ENCODE measurements at regions not wholly inside any gene's neighbourhood (a gene's known extent, or its start where the extent isn't known, plus 50 kb on each side); places are given as distances from the start of the nearest gene placed in this dataset.
A peak's percentile ranks its signal among the peaks of the same experiment; 100 is the strongest.

DNA sequence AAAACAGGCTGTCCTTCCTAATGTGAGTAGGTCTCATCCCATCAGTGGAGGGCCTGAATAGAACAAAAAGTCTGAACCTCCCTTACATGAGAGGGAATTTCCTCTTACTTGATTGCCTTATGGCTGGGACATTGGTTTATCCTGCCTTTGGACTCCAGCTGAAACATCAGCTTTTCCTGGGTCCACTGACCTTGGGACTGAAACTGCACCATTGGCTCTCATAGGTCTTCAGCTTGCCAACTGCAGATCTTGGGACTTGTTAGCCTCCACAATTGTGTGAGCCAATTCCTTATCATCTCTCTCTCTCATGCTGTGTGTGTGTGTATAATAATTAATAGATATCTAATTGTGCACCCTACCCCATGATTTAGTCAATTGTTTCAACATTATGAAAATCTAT lies 375.3 kb upstream of the DDI1 start:
- no peaks in the 10 kb centered on the region for H3K4me1 ChIP-seq (ENCODE audit: control insufficient read depth, insufficient read depth, low read length, unreplicated experiment)
- no peak overlapping the region for H3K4me3 ChIP-seq (ENCODE audit: low read depth, low read length)
- H3K79me2 ChIP-seq (ENCODE audit: control insufficient read depth, insufficient read depth, low read length, unreplicated experiment): no peaks in the 10 kb centered on the region

DNA sequence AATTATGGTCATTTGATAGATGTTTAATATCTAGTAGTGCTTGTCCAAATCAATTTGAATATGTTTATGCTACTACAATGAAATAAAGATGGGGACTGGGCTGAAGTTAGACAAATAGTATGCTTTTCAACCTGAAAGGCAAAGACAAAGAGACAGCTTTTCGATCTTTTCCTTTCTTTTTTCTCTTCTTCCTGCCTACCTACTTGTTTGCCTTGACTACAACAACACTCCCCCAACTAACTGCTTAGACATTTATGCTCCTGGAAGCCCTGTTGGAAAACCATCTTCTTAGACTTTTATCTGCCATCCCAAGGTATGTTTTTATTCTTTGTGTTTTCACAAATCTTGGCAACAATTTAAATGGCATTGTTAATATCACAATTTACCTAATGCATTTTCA lies 374.4 kb upstream of the DDI1 start:
- Histone ChIP-seq H3K4me3 (ENCODE audit: low read depth, low read length) (no peak overlapping the region), H3K27ac (ENCODE audit: low read depth, low read length) (no peak overlapping the region), H2AFZ (ENCODE audit: low read length, unreplicated experiment) (no peak overlapping the region), H3K79me2 (ENCODE audit: control insufficient read depth, insufficient read depth, low read length, unreplicated experiment) (no peaks in the 10 kb centered on the region), H3K27me3 (ENCODE audit: insufficient read depth, low read length) (no peaks in the 10 kb centered on the region), H3K36me3 (ENCODE audit: insufficient read depth, low read length) (no peaks in the 10 kb centered on the region), H3K4me1 (ENCODE audit: control insufficient read depth, insufficient read depth, low read length, unreplicated experiment) (no peaks in the 10 kb centered on the region)

More for the DNA sequence above, 375.3 kb upstream of the DDI1 start:
- Histone ChIP-seq H3K27ac (ENCODE audit: low read depth, low read length) (no peak overlapping the region), H3K27me3 (ENCODE audit: insufficient read depth, low read length) (no peaks in the 10 kb centered on the region), H2AFZ (ENCODE audit: low read length, unreplicated experiment) (no peak overlapping the region), H3K36me3 (ENCODE audit: insufficient read depth, low read length) (no peaks in the 10 kb centered on the region)

- peak overlapping the region; percentile 48 for H2AFZ ChIP-seq (ENCODE audit: low read length, unreplicated experiment)
- H3K79me2 ChIP-seq (ENCODE audit: control insufficient read depth, insufficient read depth, low read length, unreplicated experiment): no peaks in the 10 kb centered on the region
- no peaks in the 10 kb centered on the region for H3K4me1 ChIP-seq (ENCODE audit: control insufficient read depth, insufficient read depth, low read length, unreplicated experiment)
- no peak overlapping the region for H3K4me3 ChIP-seq (ENCODE audit: low read depth, low read length)
- H3K36me3 ChIP-seq (ENCODE audit: insufficient read depth, low read length): no peaks in the 10 kb centered on the region
- H3K27ac ChIP-seq (ENCODE audit: low read depth, low read length): no peak overlapping the region
- no peaks in the 10 kb centered on the region for H3K27me3 ChIP-seq (ENCODE audit: insufficient read depth, low read length)
Observed at GRCh38 chr11:103662880-103663279, 373.6 kb upstream of the DDI1 start.

DNA sequence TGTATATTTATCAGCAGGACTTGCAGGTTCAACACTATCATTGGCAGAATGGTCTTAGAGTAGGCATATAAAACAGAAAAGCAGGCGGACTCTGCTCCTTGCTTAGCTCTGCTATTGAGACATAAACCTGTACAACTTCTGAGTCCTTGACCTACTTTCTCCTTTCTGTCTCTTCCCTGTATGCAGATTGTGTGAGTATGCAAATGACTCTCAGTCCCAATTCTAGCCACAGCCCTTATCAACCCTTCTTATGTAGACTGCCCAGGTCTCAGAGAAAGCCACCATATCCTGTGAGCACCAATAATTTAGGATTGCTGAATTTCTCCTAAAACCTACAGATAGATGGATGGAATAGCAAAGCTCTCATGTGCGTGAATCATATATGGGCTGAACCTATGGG lies 367.6 kb upstream of the DDI1 start:
- no peaks in the 10 kb centered on the region for H3K79me2 ChIP-seq (ENCODE audit: control insufficient read depth, insufficient read depth, low read length, unreplicated experiment)
- H3K4me1 ChIP-seq (ENCODE audit: control insufficient read depth, insufficient read depth, low read length, unreplicated experiment): peaks cover 3% of the 10 kb centered on the region
- H3K27me3 ChIP-seq (ENCODE audit: insufficient read depth, low read length): 0 out of 2 replicates have a peak, but pooled peaks cover 4% of the 10 kb centered on the region
- no peak overlapping the region for H2AFZ ChIP-seq (ENCODE audit: low read length, unreplicated experiment)
- H3K27ac ChIP-seq (ENCODE audit: low read depth, low read length): no peak overlapping the region
- no peak overlapping the region for H3K4me3 ChIP-seq (ENCODE audit: low read depth, low read length)
- no peaks in the 10 kb centered on the region for H3K36me3 ChIP-seq (ENCODE audit: insufficient read depth, low read length)

- H3K4me3 ChIP-seq (ENCODE audit: low read depth, low read length): no peak overlapping the region
- no peaks in the 10 kb centered on the region for H3K36me3 ChIP-seq (ENCODE audit: insufficient read depth, low read length)
- no peak overlapping the region for H3K27ac ChIP-seq (ENCODE audit: low read depth, low read length)
Observed at GRCh38 chr11:103671143-103671651, 365.2 kb upstream of the DDI1 start.

DNA sequence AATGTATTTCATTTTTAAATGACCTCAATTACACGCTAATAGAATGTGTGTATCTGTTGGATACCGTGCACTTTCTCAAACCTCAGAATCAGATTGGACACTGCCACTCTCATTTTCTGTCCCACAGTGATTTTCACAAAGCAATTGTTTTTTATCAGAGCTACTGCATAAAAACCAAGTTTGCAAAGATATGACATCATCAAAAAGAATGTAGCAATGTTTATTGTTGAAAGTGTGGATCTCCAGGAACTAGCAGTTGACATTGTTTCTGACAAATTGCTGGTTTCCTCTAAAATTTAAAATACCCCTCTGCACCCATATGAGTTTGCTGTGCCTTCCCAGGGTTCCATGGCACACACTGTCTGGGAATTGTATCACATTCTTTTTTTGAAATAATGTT lies 362.7 kb upstream of the DDI1 start:
- H3K27me3 ChIP-seq (ENCODE audit: insufficient read depth, low read length): 0 out of 2 replicates have a peak, but pooled peaks cover 2% of the 10 kb centered on the region
- no peak overlapping the region for H3K4me3 ChIP-seq (ENCODE audit: low read depth, low read length)
- H3K27ac ChIP-seq (ENCODE audit: low read depth, low read length): no peak overlapping the region
- H3K79me2 ChIP-seq (ENCODE audit: control insufficient read depth, insufficient read depth, low read length, unreplicated experiment): no peaks in the 10 kb centered on the region
- no peaks in the 10 kb centered on the region for H3K36me3 ChIP-seq (ENCODE audit: insufficient read depth, low read length)
- no peak overlapping the region for H2AFZ ChIP-seq (ENCODE audit: low read length, unreplicated experiment)
- peaks cover 7% of the 10 kb centered on the region for H3K4me1 ChIP-seq (ENCODE audit: control insufficient read depth, insufficient read depth, low read length, unreplicated experiment)

More at GRCh38 chr11:103671143-103671651, 365.2 kb upstream of the DDI1 start:
- Histone ChIP-seq H3K27me3 (ENCODE audit: insufficient read depth, low read length) (0 out of 2 replicates have a peak, but pooled peaks cover 4% of the 10 kb centered on the region), H3K79me2 (ENCODE audit: control insufficient read depth, insufficient read depth, low read length, unreplicated experiment) (no peaks in the 10 kb centered on the region), H3K4me1 (ENCODE audit: control insufficient read depth, insufficient read depth, low read length, unreplicated experiment) (peaks cover 7% of the 10 kb centered on the region), H2AFZ (ENCODE audit: low read length, unreplicated experiment) (no peak overlapping the region)

GRCh38 chr11:103676413-103676812 lies 360.0 kb upstream of the DDI1 start:
- Histone ChIP-seq H3K36me3 (ENCODE audit: insufficient read depth, low read length) (no peaks in the 10 kb centered on the region), H3K4me3 (ENCODE audit: low read depth, low read length) (no peak overlapping the region), H3K4me1 (ENCODE audit: control insufficient read depth, insufficient read depth, low read length, unreplicated experiment) (peaks cover 7% of the 10 kb centered on the region), H3K79me2 (ENCODE audit: control insufficient read depth, insufficient read depth, low read length, unreplicated experiment) (no peaks in the 10 kb centered on the region), H3K27ac (ENCODE audit: low read depth, low read length) (no peak overlapping the region), H3K27me3 (ENCODE audit: insufficient read depth, low read length) (no peaks in the 10 kb centered on the region), H2AFZ (ENCODE audit: low read length, unreplicated experiment) (no peak overlapping the region)

GRCh38 chr11:103680826-103681225 lies 355.6 kb upstream of the DDI1 start:
- Histone ChIP-seq H3K4me1 (ENCODE audit: control insufficient read depth, insufficient read depth, low read length, unreplicated experiment) (peaks cover 8% of the 10 kb centered on the region), H3K36me3 (ENCODE audit: insufficient read depth, low read length) (no peaks in the 10 kb centered on the region), H2AFZ (ENCODE audit: low read length, unreplicated experiment) (no peak overlapping the region), H3K27me3 (ENCODE audit: insufficient read depth, low read length) (no peaks in the 10 kb centered on the region), H3K27ac (ENCODE audit: low read depth, low read length) (no peak overlapping the region), H3K4me3 (ENCODE audit: low read depth, low read length) (no peak overlapping the region), H3K79me2 (ENCODE audit: control insufficient read depth, insufficient read depth, low read length, unreplicated experiment) (no peaks in the 10 kb centered on the region)

DNA sequence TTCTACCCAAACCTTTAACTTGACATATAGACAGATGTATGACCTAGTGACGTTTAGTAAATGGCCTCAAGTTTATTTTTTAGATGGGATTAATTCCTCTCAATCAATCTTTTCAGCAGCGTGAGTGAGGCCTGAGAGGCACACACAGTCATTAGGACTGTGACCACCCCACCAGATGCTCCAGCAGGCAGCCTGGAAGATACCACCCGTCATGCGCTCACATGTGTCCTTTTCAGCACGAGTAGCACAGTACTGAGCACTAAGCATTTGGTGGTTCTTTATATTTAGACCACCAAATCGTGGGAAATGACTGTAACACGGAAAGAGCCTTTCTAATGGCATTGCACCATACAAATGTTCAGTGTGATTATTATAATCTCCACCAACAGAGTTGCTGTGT lies 354.6 kb upstream of the DDI1 start:
- Histone ChIP-seq H3K27me3 (ENCODE audit: insufficient read depth, low read length) (no peaks in the 10 kb centered on the region), H3K79me2 (ENCODE audit: control insufficient read depth, insufficient read depth, low read length, unreplicated experiment) (no peaks in the 10 kb centered on the region), H2AFZ (ENCODE audit: low read length, unreplicated experiment) (peak overlapping the region; percentile 55), H3K4me1 (ENCODE audit: control insufficient read depth, insufficient read depth, low read length, unreplicated experiment) (peaks cover 8% of the 10 kb centered on the region), H3K27ac (ENCODE audit: low read depth, low read length) (no peak overlapping the region), H3K36me3 (ENCODE audit: insufficient read depth, low read length) (no peaks in the 10 kb centered on the region), H3K4me3 (ENCODE audit: low read depth, low read length) (0 out of 2 replicates have a peak overlapping the region, but pooled peaks have one; percentile 7)

- Histone ChIP-seq H3K27ac (ENCODE audit: low read depth, low read length) (no peak overlapping the region), H3K36me3 (ENCODE audit: insufficient read depth, low read length) (no peaks in the 10 kb centered on the region), H3K79me2 (ENCODE audit: control insufficient read depth, insufficient read depth, low read length, unreplicated experiment) (no peaks in the 10 kb centered on the region), H3K27me3 (ENCODE audit: insufficient read depth, low read length) (no peaks in the 10 kb centered on the region), H3K4me3 (ENCODE audit: low read depth, low read length) (peak overlapping the region; percentile 7; the same call in 1 of the 2 replicates), H2AFZ (ENCODE audit: low read length, unreplicated experiment) (peak overlapping the region; percentile 55), H3K4me1 (ENCODE audit: control insufficient read depth, insufficient read depth, low read length, unreplicated experiment) (peaks cover 8% of the 10 kb centered on the region)
Observed at GRCh38 chr11:103682318-103683184, 353.9 kb upstream of the DDI1 start.

- Histone ChIP-seq H3K4me3 (ENCODE audit: low read depth, low read length) (no peak overlapping the region), H3K27ac (ENCODE audit: low read depth, low read length) (no peak overlapping the region), H2AFZ (ENCODE audit: low read length, unreplicated experiment) (no peak overlapping the region), H3K79me2 (ENCODE audit: control insufficient read depth, insufficient read depth, low read length, unreplicated experiment) (no peaks in the 10 kb centered on the region), H3K27me3 (ENCODE audit: insufficient read depth, low read length) (no peaks in the 10 kb centered on the region), H3K4me1 (ENCODE audit: control insufficient read depth, insufficient read depth, low read length, unreplicated experiment) (peaks cover 8% of the 10 kb centered on the region), H3K36me3 (ENCODE audit: insufficient read depth, low read length) (no peaks in the 10 kb centered on the region)
Observed at GRCh38 chr11:103683576-103683975, 352.9 kb upstream of the DDI1 start.

Data from ACC112 (cell line).